ENCODE measurements at regions not wholly inside any gene's neighbourhood (a gene's known extent, or its start where the extent isn't known, plus 50 kb on each side); places are given as distances from the start of the nearest gene placed in this dataset.
"Not testable (repeated sequence)": the region's sequence is repeated elsewhere in the genome, so short reads cannot be mapped to it uniquely, and the experiment has no call there.

GRCh38 chr10:5268743-5269142 is 72.1 kb downstream of the AKR1C4 start:
- DNase-seq (ENCODE audit: low read depth in 2 of 2) = no peak

- DNase-seq (ENCODE audit: low read depth in 2 of 2) = no peak
These were observed 73.2 kb downstream of the AKR1C4 start for GRCh38 chr10:5269791-5270190.

GRCh38 chr10:5271526-5271925 is 74.9 kb downstream of the AKR1C4 start:
- no peak for DNase-seq (ENCODE audit: low read depth in 2 of 2)

GRCh38 chr10:5272065-5272803 is 75.6 kb downstream of the AKR1C4 start:
- DNase-seq (ENCODE audit: low read depth in 2 of 2) = no peak

GRCh38 chr10:5274795-5275194 is 78.2 kb downstream of the AKR1C4 start:
- no peak for DNase-seq (ENCODE audit: low read depth in 2 of 2)

GRCh38 chr10:5281356-5281755 is 83.4 kb upstream of the UCN3 start:
- no peak for DNase-seq (ENCODE audit: low read depth in 2 of 2)

GRCh38 chr10:5282137-5282536 is 82.6 kb upstream of the UCN3 start:
- DNase-seq (ENCODE audit: low read depth in 2 of 2) = no peak

- peak in 1 of 2 donors; percentile 10 for DNase-seq (ENCODE audit: low read depth in 2 of 2)
These were observed 81.2 kb upstream of the UCN3 start for GRCh38 chr10:5283305-5284158.

GRCh38 chr10:5284311-5285057 is 80.3 kb upstream of the UCN3 start:
- DNase-seq (ENCODE audit: low read depth in 2 of 2) = no peak

- no peak for DNase-seq (ENCODE audit: low read depth in 2 of 2)
These were observed 79.6 kb upstream of the UCN3 start for GRCh38 chr10:5285186-5285585.

- no peak for DNase-seq (ENCODE audit: low read depth in 2 of 2)
These were observed 76.4 kb upstream of the UCN3 start for GRCh38 chr10:5288359-5288758.

- not testable (repeated sequence) for DNase-seq (ENCODE audit: low read depth in 2 of 2)
These were observed 75.5 kb upstream of the UCN3 start for GRCh38 chr10:5289228-5289627.

GRCh38 chr10:5291501-5292195 is 73.1 kb upstream of the UCN3 start:
- DNase-seq (ENCODE audit: low read depth in 2 of 2) = no peak

GRCh38 chr10:5292196-5292735 is 72.5 kb upstream of the UCN3 start:
- no peak for DNase-seq (ENCODE audit: low read depth in 2 of 2)

GRCh38 chr10:5292970-5293369 is 71.8 kb upstream of the UCN3 start:
- not testable (repeated sequence) for DNase-seq (ENCODE audit: low read depth in 2 of 2)

- DNase-seq (ENCODE audit: low read depth in 2 of 2) = peak in 1 of 2 donors; percentile 51
These were observed 70.8 kb upstream of the UCN3 start for GRCh38 chr10:5293691-5294550.

- no peak for DNase-seq (ENCODE audit: low read depth in 2 of 2)
These were observed 67.3 kb upstream of the UCN3 start for GRCh38 chr10:5297466-5297865.

GRCh38 chr10:5297996-5298395 is 66.8 kb upstream of the UCN3 start:
- no peak for DNase-seq (ENCODE audit: low read depth in 2 of 2)

GRCh38 chr10:5299950-5300349 is 64.8 kb upstream of the UCN3 start:
- no peak for DNase-seq (ENCODE audit: low read depth in 2 of 2)

- DNase-seq (ENCODE audit: low read depth in 2 of 2) = no peak
These were observed 61.3 kb upstream of the UCN3 start for GRCh38 chr10:5303504-5303903.

Data from stimulated activated CD4-positive, alpha-beta T cell treated with anti-CD3 and anti-CD28 coated beads, Interleukin-1b, Interleukin-23, amount 100 ng/mL, for 1 hour (primary cell).